ENCODE measurements at regions not wholly inside any gene's neighbourhood (a gene's known extent, or its start where the extent isn't known, plus 50 kb on each side); places are given as distances from the start of the nearest gene placed in this dataset.

DNA sequence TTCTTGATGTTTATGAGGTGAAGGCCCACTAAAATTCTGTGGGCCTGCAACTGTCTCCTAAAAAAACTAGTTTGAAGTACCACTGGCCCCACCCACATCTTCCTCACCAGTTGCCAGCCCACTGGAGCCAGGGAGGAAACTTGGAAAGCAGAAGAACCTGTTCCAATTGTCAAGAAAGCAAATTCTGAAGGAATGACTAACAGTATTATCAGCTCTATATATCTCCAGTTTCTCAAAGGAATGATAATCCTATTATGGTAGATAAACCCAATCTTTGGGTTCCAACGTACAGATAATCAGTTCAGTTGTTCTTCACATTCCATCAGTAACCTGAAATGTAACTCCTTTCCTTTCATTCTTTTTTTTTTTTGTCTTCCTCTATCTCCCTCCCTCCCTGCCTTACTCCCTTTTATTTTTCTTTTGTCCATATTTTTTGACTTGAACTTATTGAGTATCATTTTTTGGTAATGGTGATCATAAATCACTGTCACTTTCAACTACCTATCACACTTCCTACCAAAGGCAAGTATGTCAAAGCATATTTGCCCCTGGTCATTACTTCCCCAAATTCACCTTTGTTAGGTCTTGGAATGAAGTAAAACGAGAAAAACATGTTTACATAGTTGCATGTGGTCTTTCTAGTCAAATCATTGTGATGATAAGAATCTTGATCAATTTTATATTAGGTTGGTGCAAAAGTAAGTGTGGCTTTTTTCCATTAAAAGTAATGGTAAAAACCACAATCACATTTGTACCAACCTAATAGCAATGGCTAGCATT, 943.4 kb downstream of the TTLL7 start:
- TF ChIP-seq, protein P1, sequence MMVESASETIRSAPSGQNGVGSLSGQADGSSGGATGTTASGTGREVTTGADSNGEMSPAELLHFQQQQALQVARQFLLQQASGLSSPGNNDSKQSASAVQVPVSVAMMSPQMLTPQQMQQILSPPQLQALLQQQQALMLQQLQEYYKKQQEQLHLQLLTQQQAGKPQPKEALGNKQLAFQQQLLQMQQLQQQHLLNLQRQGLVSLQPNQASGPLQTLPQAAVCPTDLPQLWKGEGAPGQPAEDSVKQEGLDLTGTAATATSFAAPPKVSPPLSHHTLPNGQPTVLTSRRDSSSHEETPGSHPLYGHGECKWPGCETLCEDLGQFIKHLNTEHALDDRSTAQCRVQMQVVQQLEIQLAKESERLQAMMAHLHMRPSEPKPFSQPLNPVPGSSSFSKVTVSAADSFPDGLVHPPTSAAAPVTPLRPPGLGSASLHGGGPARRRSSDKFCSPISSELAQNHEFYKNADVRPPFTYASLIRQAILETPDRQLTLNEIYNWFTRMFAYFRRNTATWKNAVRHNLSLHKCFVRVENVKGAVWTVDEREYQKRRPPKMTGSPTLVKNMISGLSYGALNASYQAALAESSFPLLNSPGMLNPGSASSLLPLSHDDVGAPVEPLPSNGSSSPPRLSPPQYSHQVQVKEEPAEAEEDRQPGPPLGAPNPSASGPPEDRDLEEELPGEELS (CRISPR knock-in tag; IDR thresholded peaks at IDR 0.05), result no peak
- TF ChIP-seq, protein P2, sequence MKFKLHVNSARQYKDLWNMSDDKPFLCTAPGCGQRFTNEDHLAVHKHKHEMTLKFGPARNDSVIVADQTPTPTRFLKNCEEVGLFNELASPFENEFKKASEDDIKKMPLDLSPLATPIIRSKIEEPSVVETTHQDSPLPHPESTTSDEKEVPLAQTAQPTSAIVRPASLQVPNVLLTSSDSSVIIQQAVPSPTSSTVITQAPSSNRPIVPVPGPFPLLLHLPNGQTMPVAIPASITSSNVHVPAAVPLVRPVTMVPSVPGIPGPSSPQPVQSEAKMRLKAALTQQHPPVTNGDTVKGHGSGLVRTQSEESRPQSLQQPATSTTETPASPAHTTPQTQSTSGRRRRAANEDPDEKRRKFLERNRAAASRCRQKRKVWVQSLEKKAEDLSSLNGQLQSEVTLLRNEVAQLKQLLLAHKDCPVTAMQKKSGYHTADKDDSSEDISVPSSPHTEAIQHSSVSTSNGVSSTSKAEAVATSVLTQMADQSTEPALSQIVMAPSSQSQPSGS (CRISPR knock-in tag; IDR thresholded peaks at IDR 0.05; ENCODE audit: borderline replicate concordance, low read depth), result no peak
- TF ChIP-seq CBFB (CRISPR knock-in tag; IDR thresholded peaks at IDR 0.05; ENCODE audit: low read depth), result no peak
- TF ChIP-seq, protein P3, sequence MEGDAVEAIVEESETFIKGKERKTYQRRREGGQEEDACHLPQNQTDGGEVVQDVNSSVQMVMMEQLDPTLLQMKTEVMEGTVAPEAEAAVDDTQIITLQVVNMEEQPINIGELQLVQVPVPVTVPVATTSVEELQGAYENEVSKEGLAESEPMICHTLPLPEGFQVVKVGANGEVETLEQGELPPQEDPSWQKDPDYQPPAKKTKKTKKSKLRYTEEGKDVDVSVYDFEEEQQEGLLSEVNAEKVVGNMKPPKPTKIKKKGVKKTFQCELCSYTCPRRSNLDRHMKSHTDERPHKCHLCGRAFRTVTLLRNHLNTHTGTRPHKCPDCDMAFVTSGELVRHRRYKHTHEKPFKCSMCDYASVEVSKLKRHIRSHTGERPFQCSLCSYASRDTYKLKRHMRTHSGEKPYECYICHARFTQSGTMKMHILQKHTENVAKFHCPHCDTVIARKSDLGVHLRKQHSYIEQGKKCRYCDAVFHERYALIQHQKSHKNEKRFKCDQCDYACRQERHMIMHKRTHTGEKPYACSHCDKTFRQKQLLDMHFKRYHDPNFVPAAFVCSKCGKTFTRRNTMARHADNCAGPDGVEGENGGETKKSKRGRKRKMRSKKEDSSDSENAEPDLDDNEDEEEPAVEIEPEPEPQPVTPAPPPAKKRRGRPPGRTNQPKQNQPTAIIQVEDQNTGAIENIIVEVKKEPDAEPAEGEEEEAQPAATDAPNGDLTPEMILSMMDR (IDR thresholded peaks at IDR 0.05), result no peak
- no peak for TF ChIP-seq SP1 (CRISPR knock-in tag; conservative IDR thresholded peaks at IDR 0.05)
- no peak for TF ChIP-seq SMAD4 (CRISPR knock-in tag; IDR thresholded peaks at IDR 0.05)
- TF ChIP-seq, protein P4, sequence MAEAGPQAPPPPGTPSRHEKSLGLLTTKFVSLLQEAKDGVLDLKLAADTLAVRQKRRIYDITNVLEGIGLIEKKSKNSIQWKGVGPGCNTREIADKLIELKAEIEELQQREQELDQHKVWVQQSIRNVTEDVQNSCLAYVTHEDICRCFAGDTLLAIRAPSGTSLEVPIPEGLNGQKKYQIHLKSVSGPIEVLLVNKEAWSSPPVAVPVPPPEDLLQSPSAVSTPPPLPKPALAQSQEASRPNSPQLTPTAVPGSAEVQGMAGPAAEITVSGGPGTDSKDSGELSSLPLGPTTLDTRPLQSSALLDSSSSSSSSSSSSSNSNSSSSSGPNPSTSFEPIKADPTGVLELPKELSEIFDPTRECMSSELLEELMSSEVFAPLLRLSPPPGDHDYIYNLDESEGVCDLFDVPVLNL (CRISPR knock-in tag; IDR thresholded peaks at IDR 0.05; ENCODE audit: borderline replicate concordance, low read depth), result no peak
- TF ChIP-seq JUN (CRISPR knock-in tag; IDR thresholded peaks at IDR 0.05), result no peak
- TF ChIP-seq, protein P5, sequence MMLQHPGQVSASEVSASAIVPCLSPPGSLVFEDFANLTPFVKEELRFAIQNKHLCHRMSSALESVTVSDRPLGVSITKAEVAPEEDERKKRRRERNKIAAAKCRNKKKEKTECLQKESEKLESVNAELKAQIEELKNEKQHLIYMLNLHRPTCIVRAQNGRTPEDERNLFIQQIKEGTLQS (CRISPR knock-in tag; conservative IDR thresholded peaks at IDR 0.05), result no peak
- no peak for TF ChIP-seq CREB1 (CRISPR knock-in tag; IDR thresholded peaks at IDR 0.05)
- TF ChIP-seq, protein P6, sequence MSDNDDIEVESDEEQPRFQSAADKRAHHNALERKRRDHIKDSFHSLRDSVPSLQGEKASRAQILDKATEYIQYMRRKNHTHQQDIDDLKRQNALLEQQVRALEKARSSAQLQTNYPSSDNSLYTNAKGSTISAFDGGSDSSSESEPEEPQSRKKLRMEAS (CRISPR knock-in tag; IDR thresholded peaks at IDR 0.05), result no peak
